Epithelial cell of esophagus (primary cell): ENCODE measurements at regions not wholly inside any gene's neighbourhood (a gene's known extent, or its start where the extent isn't known, plus 50 kb on each side); places are given as distances from the start of the nearest gene placed in this dataset.
"Not testable (repeated sequence)": the region's sequence is repeated elsewhere in the genome, so short reads cannot be mapped to it uniquely, and the experiment has no call there.

ENCODE experiments used
- DNase-seq: peaks from one replicate; pipeline ENCODE4 v3.0.0; 2010; ENCODE audit warnings: low read depth
- H3K4me3 ChIP-seq: 2 replicates; pipeline ENCODE4 v1.5.1; 2011; ENCODE audit warnings: mild to moderate bottlenecking, low read length, control low read depth
- CTCF ChIP-seq: IDR thresholded peaks from 2 replicates; pipeline ENCODE4 v1.5.1; 2011; ENCODE audit warnings: low read depth, mild to moderate bottlenecking, low read length, control low read depth, inconsistent platforms; ENCODE audit not compliant: insufficient read depth; ENCODE audit errors: missing control alignments

GRCh38 chr10:64771253-64772050 is 1250.3 kb downstream of the REEP3 start:
- TF ChIP-seq CTCF: no peak
- H3K4me3 ChIP-seq: no peak overlapping the region
- DNase-seq: no peak

GRCh38 chr10:64773357-64773756 is 1252.2 kb downstream of the REEP3 start:
- H3K4me3 ChIP-seq: no peak overlapping the region
- DNase-seq: no peak
- TF ChIP-seq CTCF: no peak

GRCh38 chr10:64784451-64784850 is 1263.2 kb downstream of the REEP3 start:
- not testable (repeated sequence) for H3K4me3 ChIP-seq, DNase-seq

GRCh38 chr10:64785816-64786215 is 1264.6 kb downstream of the REEP3 start:
- TF ChIP-seq CTCF: no peak

GRCh38 chr10:64786989-64787388 is 1265.8 kb downstream of the REEP3 start:
- no peak for DNase-seq
- H3K4me3 ChIP-seq: no peak overlapping the region
- TF ChIP-seq CTCF: no peak

More at GRCh38 chr10:64785816-64786215, 1264.6 kb downstream of the REEP3 start:
- H3K4me3 ChIP-seq: no peak overlapping the region
- DNase-seq: no peak

GRCh38 chr10:64795847-64796246 is 1274.6 kb downstream of the REEP3 start:
- no peak for DNase-seq
- no peak overlapping the region for H3K4me3 ChIP-seq
- no peak for TF ChIP-seq CTCF

- TF ChIP-seq CTCF: no peak
- H3K4me3 ChIP-seq: no peak overlapping the region
- no peak for DNase-seq
These were observed 1277.1 kb downstream of the REEP3 start for GRCh38 chr10:64798297-64798696.

- H3K4me3 ChIP-seq, DNase-seq: not testable (repeated sequence)
These were observed 1287.0 kb downstream of the REEP3 start for GRCh38 chr10:64808233-64808632.

- DNase-seq: peak; percentile 45
These were observed 1288.8 kb downstream of the REEP3 start for GRCh38 chr10:64810046-64810445.

More at GRCh38 chr10:64810046-64810445, 1288.8 kb downstream of the REEP3 start:
- not testable (repeated sequence) for H3K4me3 ChIP-seq
